Uterus (tissue), 2 donors: ENCODE measurements at regions not wholly inside any gene's neighbourhood (a gene's known extent, or its start where the extent isn't known, plus 50 kb on each side); places are given as distances from the start of the nearest gene placed in this dataset.

Experiments used
- POLR2A ChIP-seq, 2 donors: fragments of 450-650 bp; IDR thresholded peaks; one replicate each; pipeline ENCODE4 v1.6.1; 2016; ENCODE audit warnings: antibody characterized with exemption in 2 of 2, mild to moderate bottlenecking in 1 of 2, moderate library complexity in 1 of 2
- TF ChIP-seq, protein P1 (sequence below), 4 experiments: fragments of 200-600 bp in 2 of 4; fragments of 450-650 bp in 2 of 4; sonication (generic) in 2 of 4; IDR thresholded peaks; one replicate each; pipeline ENCODE4 v1.5.1; 2016 to 2019; ENCODE audit warnings: antibody characterized with exemption in 4 of 4, mild to moderate bottlenecking in 2 of 4, moderate library complexity in 1 of 4

DNA sequence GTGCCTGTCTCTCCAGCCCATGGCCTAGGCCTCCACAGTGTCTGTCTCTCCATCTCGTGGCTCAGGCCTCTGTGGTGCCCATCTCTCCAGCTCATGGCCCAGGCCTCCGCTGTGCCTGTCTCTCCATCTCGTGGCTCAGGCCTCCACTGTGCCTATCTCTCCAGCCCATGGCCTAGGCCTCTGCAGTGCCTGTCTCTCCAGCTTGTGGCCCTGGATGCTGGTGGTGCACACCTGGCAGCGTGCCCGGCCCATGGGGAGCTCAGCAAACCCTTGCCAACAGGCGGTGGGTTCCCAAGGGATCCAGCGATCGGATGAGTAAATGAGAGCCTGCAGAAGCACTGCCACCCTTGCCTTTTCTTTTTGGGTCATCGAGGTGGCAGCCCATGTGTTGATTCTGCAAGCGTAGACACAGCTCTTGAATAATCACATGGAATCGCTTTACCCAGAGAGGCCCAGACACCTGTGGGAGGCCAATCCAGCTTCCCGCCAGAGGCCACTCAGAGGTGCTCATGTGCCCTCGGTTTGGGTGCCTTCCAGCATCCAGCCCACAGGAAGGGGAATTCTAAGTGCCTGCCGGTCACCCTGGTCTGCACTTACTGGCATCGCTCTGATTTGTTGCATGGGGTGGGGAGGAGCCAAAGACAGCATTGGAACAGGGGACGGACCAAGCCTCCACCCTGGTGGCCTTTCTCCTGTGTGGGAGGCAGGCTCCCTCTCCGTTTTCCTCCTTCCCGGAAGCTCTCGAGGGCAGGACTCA lies 101.8 kb upstream of the HDAC4 start:
- TF ChIP-seq, protein P1, sequence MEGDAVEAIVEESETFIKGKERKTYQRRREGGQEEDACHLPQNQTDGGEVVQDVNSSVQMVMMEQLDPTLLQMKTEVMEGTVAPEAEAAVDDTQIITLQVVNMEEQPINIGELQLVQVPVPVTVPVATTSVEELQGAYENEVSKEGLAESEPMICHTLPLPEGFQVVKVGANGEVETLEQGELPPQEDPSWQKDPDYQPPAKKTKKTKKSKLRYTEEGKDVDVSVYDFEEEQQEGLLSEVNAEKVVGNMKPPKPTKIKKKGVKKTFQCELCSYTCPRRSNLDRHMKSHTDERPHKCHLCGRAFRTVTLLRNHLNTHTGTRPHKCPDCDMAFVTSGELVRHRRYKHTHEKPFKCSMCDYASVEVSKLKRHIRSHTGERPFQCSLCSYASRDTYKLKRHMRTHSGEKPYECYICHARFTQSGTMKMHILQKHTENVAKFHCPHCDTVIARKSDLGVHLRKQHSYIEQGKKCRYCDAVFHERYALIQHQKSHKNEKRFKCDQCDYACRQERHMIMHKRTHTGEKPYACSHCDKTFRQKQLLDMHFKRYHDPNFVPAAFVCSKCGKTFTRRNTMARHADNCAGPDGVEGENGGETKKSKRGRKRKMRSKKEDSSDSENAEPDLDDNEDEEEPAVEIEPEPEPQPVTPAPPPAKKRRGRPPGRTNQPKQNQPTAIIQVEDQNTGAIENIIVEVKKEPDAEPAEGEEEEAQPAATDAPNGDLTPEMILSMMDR (IDR thresholded peaks at IDR 0.05) = no peak
- no peak for TF ChIP-seq POLR2A (IDR thresholded peaks at IDR 0.05)
